HAP-1 (cell line): ENCODE measurements at regions not wholly inside any gene's neighbourhood (a gene's known extent, or its start where the extent isn't known, plus 50 kb on each side); places are given as distances from the start of the nearest gene placed in this dataset.
"Not testable (repeated sequence)": the region's sequence is repeated elsewhere in the genome, so short reads cannot be mapped to it uniquely, and the experiment has no call there.

Source experiments
- DNase-seq, 2 experiments: peaks; one replicate each; pipeline ENCODE4 v3.0.0-alpha.2; 2016 to 2020; ENCODE audit warnings: low spot score in 2 of 2
- H3K27me3 ChIP-seq: fragments of 250-450 bp; sonication (Bioruptor Pico); 2 replicates; pipeline ENCODE4 v1.5.1; 2020; ENCODE audit warnings: low read depth, mild to moderate bottlenecking, moderate library complexity
- H3K36me3 ChIP-seq: fragments of 250-450 bp; sonication (Bioruptor Pico); replicated peaks from 2 replicates; pipeline ENCODE4 v1.5.1; 2020; ENCODE audit warnings: mild to moderate bottlenecking
- H3K4me1 ChIP-seq: fragments of 250-450 bp; sonication (Bioruptor Pico); 2 replicates; pipeline ENCODE4 v1.5.1; 2020; ENCODE audit warnings: mild to moderate bottlenecking
- H3K4me3 ChIP-seq: fragments of 250-450 bp; sonication (Bioruptor Pico); 2 replicates; pipeline ENCODE4 v1.5.1; 2020; ENCODE audit warnings: mild to moderate bottlenecking, moderate library complexity
- H3K9me3 ChIP-seq: fragments of 250-450 bp; sonication (Bioruptor Pico); 2 replicates; pipeline ENCODE4 v1.5.1; 2020; ENCODE audit warnings: mild to moderate bottlenecking, moderate library complexity
- in situ Hi-C: fragments of 300-500 bp; cut with MboI; formaldehyde crosslinking; loops from 3 replicates; pipeline ENCODE4 v1.14.3; 2020; ENCODE audit warnings: low sequenced_read_pairs, inconsistent platforms, mixed read lengths

- Histone ChIP-seq H3K27me3 (peaks cover 3% of the 10 kb centered on the region), H3K9me3 (no peaks in the 10 kb centered on the region), H3K4me1 (no peaks in the 10 kb centered on the region), H3K4me3 (no peak overlapping the region), H3K36me3 (no peaks in the 10 kb centered on the region)
- in situ Hi-C loops, result no loop called here
- DNase-seq, result no peak
These were observed 164.3 kb upstream of the CHST9 start for GRCh38 chr18:27349284-27349882.

GRCh38 chr18:27331606-27332005, 146.5 kb upstream of the CHST9 start:
- no peaks in the 10 kb centered on the region for H3K27me3 ChIP-seq
- DNase-seq, result no peak
- in situ Hi-C loops, result no loop called here

GRCh38 chr18:27314996-27315395, 129.9 kb upstream of the CHST9 start:
- in situ Hi-C loops, result no loop called here
- H3K4me3 ChIP-seq, result no peak overlapping the region
- no peaks in the 10 kb centered on the region for H3K4me1 ChIP-seq
- H3K27me3 ChIP-seq, result no peaks in the 10 kb centered on the region
- H3K9me3 ChIP-seq, result no peaks in the 10 kb centered on the region
- H3K36me3 ChIP-seq, result no peaks in the 10 kb centered on the region
- no peak for DNase-seq

More at GRCh38 chr18:27331606-27332005, 146.5 kb upstream of the CHST9 start:
- Histone ChIP-seq H3K9me3 (no peaks in the 10 kb centered on the region), H3K4me3 (no peak overlapping the region), H3K36me3 (no peaks in the 10 kb centered on the region), H3K4me1 (no peaks in the 10 kb centered on the region)

- no peaks in the 10 kb centered on the region for H3K4me1 ChIP-seq
- no peak overlapping the region for H3K4me3 ChIP-seq
- in situ Hi-C loops, result no loop called here
- no peaks in the 10 kb centered on the region for H3K9me3 ChIP-seq
- H3K36me3 ChIP-seq, result no peaks in the 10 kb centered on the region
- no peaks in the 10 kb centered on the region for H3K27me3 ChIP-seq
- no peak for DNase-seq
These were observed 128.6 kb upstream of the CHST9 start for GRCh38 chr18:27313678-27314077.

GRCh38 chr18:27312853-27313252, 127.7 kb upstream of the CHST9 start:
- no peaks in the 10 kb centered on the region for H3K4me1 ChIP-seq
- no peak overlapping the region for H3K4me3 ChIP-seq
- in situ Hi-C loops, result no loop called here
- no peaks in the 10 kb centered on the region for H3K9me3 ChIP-seq
- H3K27me3 ChIP-seq, result no peaks in the 10 kb centered on the region
- no peak for DNase-seq
- no peaks in the 10 kb centered on the region for H3K36me3 ChIP-seq

- no peaks in the 10 kb centered on the region for H3K4me1 ChIP-seq
- H3K4me3 ChIP-seq, result no peak overlapping the region
- no peaks in the 10 kb centered on the region for H3K27me3 ChIP-seq
- H3K36me3 ChIP-seq, result no peaks in the 10 kb centered on the region
- in situ Hi-C loops, result no loop called here
- H3K9me3 ChIP-seq, result no peaks in the 10 kb centered on the region
- no peak for DNase-seq
These were observed 127.0 kb upstream of the CHST9 start for GRCh38 chr18:27312153-27312552.

GRCh38 chr18:27311114-27311513, 126.0 kb upstream of the CHST9 start:
- H3K9me3 ChIP-seq, result no peaks in the 10 kb centered on the region
- no peaks in the 10 kb centered on the region for H3K36me3 ChIP-seq
- H3K4me1 ChIP-seq, result no peaks in the 10 kb centered on the region
- DNase-seq, result no peak
- no peaks in the 10 kb centered on the region for H3K27me3 ChIP-seq
- in situ Hi-C loops, result no loop called here
- H3K4me3 ChIP-seq, result no peak overlapping the region

- DNase-seq, result no peak
- Histone ChIP-seq H3K9me3 (no peaks in the 10 kb centered on the region), H3K27me3 (no peaks in the 10 kb centered on the region), H3K4me1 (no peaks in the 10 kb centered on the region), H3K4me3 (no peak overlapping the region), H3K36me3 (no peaks in the 10 kb centered on the region)
- in situ Hi-C loops, result no loop called here
These were observed 116.7 kb upstream of the CHST9 start for GRCh38 chr18:27301615-27302378.

GRCh38 chr18:27298214-27298804, 113.2 kb upstream of the CHST9 start:
- H3K9me3 ChIP-seq, result no peaks in the 10 kb centered on the region
- no peaks in the 10 kb centered on the region for H3K36me3 ChIP-seq
- H3K27me3 ChIP-seq, result no peaks in the 10 kb centered on the region
- DNase-seq, result no peak
- no peaks in the 10 kb centered on the region for H3K4me1 ChIP-seq
- in situ Hi-C loops, result no loop called here
- H3K4me3 ChIP-seq, result no peak overlapping the region

- H3K4me1 ChIP-seq, H3K4me3 ChIP-seq, DNase-seq, in situ Hi-C loops, H3K27me3 ChIP-seq, H3K36me3 ChIP-seq, H3K9me3 ChIP-seq: not testable (repeated sequence)
These were observed 101.0 kb upstream of the CHST9 start for GRCh38 chr18:27285973-27286562.

GRCh38 chr18:27278131-27278530, 93.0 kb upstream of the CHST9 start:
- Histone ChIP-seq H3K27me3 (no peaks in the 10 kb centered on the region), H3K36me3 (no peaks in the 10 kb centered on the region), H3K4me3 (no peak overlapping the region), H3K4me1 (no peaks in the 10 kb centered on the region), H3K9me3 (no peaks in the 10 kb centered on the region)
- DNase-seq, result no peak
- in situ Hi-C loops, result no loop called here

GRCh38 chr18:27277554-27277953, 92.4 kb upstream of the CHST9 start:
- in situ Hi-C loops, result no loop called here
- Histone ChIP-seq H3K36me3 (no peaks in the 10 kb centered on the region), H3K27me3 (no peaks in the 10 kb centered on the region), H3K4me1 (no peaks in the 10 kb centered on the region), H3K9me3 (no peaks in the 10 kb centered on the region), H3K4me3 (no peak overlapping the region)
- no peak for DNase-seq

- Histone ChIP-seq H3K4me3 (no peak overlapping the region), H3K4me1 (no peaks in the 10 kb centered on the region), H3K9me3 (no peaks in the 10 kb centered on the region), H3K27me3 (no peaks in the 10 kb centered on the region), H3K36me3 (no peaks in the 10 kb centered on the region)
- in situ Hi-C loops, result no loop called here
- no peak for DNase-seq
These were observed 91.8 kb upstream of the CHST9 start for GRCh38 chr18:27276886-27277285.

GRCh38 chr18:27276479-27276878, 91.4 kb upstream of the CHST9 start:
- Histone ChIP-seq H3K36me3 (no peaks in the 10 kb centered on the region), H3K4me3 (no peak overlapping the region), H3K4me1 (no peaks in the 10 kb centered on the region), H3K9me3 (no peaks in the 10 kb centered on the region), H3K27me3 (no peaks in the 10 kb centered on the region)
- DNase-seq, result no peak
- in situ Hi-C loops, result no loop called here
